ENCODE measurements at regions not wholly inside any gene's neighbourhood (a gene's known extent, or its start where the extent isn't known, plus 50 kb on each side); places are given as distances from the start of the nearest gene placed in this dataset.

GRCh38 chr3:59444676-59445075 is 394.9 kb upstream of the CFAP20DC start:
- no peak for TF ChIP-seq CTCF (IDR thresholded peaks at IDR 0.05)
- TF ChIP-seq POLR2A (IDR thresholded peaks at IDR 0.05), result no peak

Data from sigmoid colon (tissue), 3 donors.